Heart left ventricle (tissue), 13 donors: ENCODE measurements at regions not wholly inside any gene's neighbourhood (a gene's known extent, or its start where the extent isn't known, plus 50 kb on each side); places are given as distances from the start of the nearest gene placed in this dataset.

Experiments used
- CTCF ChIP-seq, 12 donors: fragments of 200-600 bp; sonication (generic) in 4 of 12; IDR thresholded peaks; one replicate each; pipeline versions ENCODE4 v1.5.0 to v1.8.0; 2018 to 2022; ENCODE audit warnings: antibody characterized with exemption in 12 of 12, mild to moderate bottlenecking in 5 of 12
- POLR2A ChIP-seq, 2 donors: fragments of 450-650 bp; IDR thresholded peaks; one replicate each; pipeline ENCODE4 v1.6.1; 2017; ENCODE audit warnings: antibody characterized with exemption in 2 of 2, mild to moderate bottlenecking in 2 of 2, moderate library complexity in 2 of 2
- donor health status: ischemic (EF 13 %, LVEDD 7.1; RV severe dilation, severe dysfunction).
- donor health status: DM: no; HTN: yes; CAD: no.
- donor health status: DM: no; HTN: no; CAD: no.
- donor health status: ischemic (EF 25% LVEDD 6.9; RV normal size, moderate dysfunction).
- donor health status: ischemic (EF 25% LVEDD 5.7; RV mildly dilated, moderate dysfunction).
- donor health status: ischemic (EF 35%, LVEDD 5.7; RV mildly dilated, moderate dysfunction).
- donor health status: nonischemic (EF 11% LVEDD 7.7; RV severe dilation, severe dysfunction).
- donor health status: DM: yes; HTN: yes; CAD: no.
- donor health status: PGD.
- donor health status: ischemic (EF 29% LVEDD 5.4; RV normal size, mild dysfunction).
- donor health status: nonischemic (EF 23%, LVEDD 6.1; RV moderate dilation, normal function).

- no peak for TF ChIP-seq CTCF (IDR thresholded peaks at IDR 0.05)
- no peak for TF ChIP-seq POLR2A (IDR thresholded peaks at IDR 0.05)
These were observed 521.2 kb downstream of the SLC4A3 start for GRCh38 chr2:220148471-220149248.
